T-cell (primary cell): ENCODE measurements at regions not wholly inside any gene's neighbourhood (a gene's known extent, or its start where the extent isn't known, plus 50 kb on each side); places are given as distances from the start of the nearest gene placed in this dataset.

Experiments
- ATAC-seq, 4 experiments: fragments of 200-7000 bp in 3 of 4; fragments of 150-1000 bp in 1 of 4; cut with Tn5 transposase; replicated peaks in 1 of 4; 1 replicate in 3 of 4; 2 replicates in 1 of 4; pipeline ENCODE4 v1.10.0; 2021; ENCODE audit warnings: moderate library complexity in 3 of 4, mild to moderate bottlenecking in 2 of 4, moderate number of reproducible peaks in 1 of 4
- CTCF ChIA-PET, 2 donors: fragments of 300-600 bp; sonication (Branson Sonifier 250); formaldehyde crosslinking; loops; one replicate each; lab custom pipeline; 2022; ENCODE audit warnings: antibody characterized with exemption in 2 of 2; lab: Charles Lee
- POLR2A ChIA-PET, 2 donors: fragments of 300-600 bp; sonication (Branson Sonifier 250); formaldehyde crosslinking; loops; one replicate each; lab custom pipeline; 2022; ENCODE audit warnings: antibody characterized with exemption in 2 of 2; lab: Charles Lee
- DNase-seq, 35 experiments: peaks; one replicate each; pipeline versions ENCODE4 v3.0.0 to v3.0.0-alpha.2; 2013 to 2023
- H3K27ac ChIP-seq: one replicate; pipeline ENCODE4 v1.5.1; 2013; ENCODE audit warnings: low read length
- H3K27me3 ChIP-seq, 2 experiments: replicated peaks in 1 of 2; 1 replicate in 1 of 2; 2 replicates in 1 of 2; pipeline versions ENCODE4 v1.6.1 to v1.7.0; 2013; ENCODE audit warnings: low read length in 1 of 2, mixed read lengths in 1 of 2; ENCODE audit not compliant: control insufficient read depth in 2 of 2, insufficient read depth in 2 of 2; ENCODE audit errors: extremely low read depth in 1 of 2
- H3K36me3 ChIP-seq, 2 donors: 1 replicate in 1 of 2; 2 replicates in 1 of 2; pipeline versions ENCODE4 v1.6.1 to v1.7.0; 2013; ENCODE audit warnings: low read length in 1 of 2; ENCODE audit not compliant: control insufficient read depth in 2 of 2, insufficient read depth in 1 of 2; ENCODE audit errors: extremely low read depth in 1 of 2
- H3K4me1 ChIP-seq, 2 experiments: 1 replicate in 1 of 2; 2 replicates in 1 of 2; pipeline versions ENCODE4 v1.6.1 to v1.7.0; 2013; ENCODE audit warnings: low read length in 2 of 2, mixed read lengths in 1 of 2; ENCODE audit not compliant: insufficient read depth in 2 of 2, control insufficient read depth in 1 of 2; ENCODE audit errors: extremely low read depth in 1 of 2
- H3K4me3 ChIP-seq, 2 donors: 1 replicate in 1 of 2; 2 replicates in 1 of 2; pipeline versions ENCODE4 v1.5.1 to v1.7.0; 2013; ENCODE audit warnings: mild to moderate bottlenecking in 2 of 2, low read length in 1 of 2, moderate library complexity in 1 of 2; ENCODE audit not compliant: control insufficient read depth in 1 of 2; ENCODE audit errors: extremely low read depth in 1 of 2
- H3K9me3 ChIP-seq: 2 replicates; pipeline ENCODE4 v1.7.0; 2013
- H3K27ac Mint-ChIP-seq, 2 donors: one replicate each; pipeline ENCODE4 v1.8.0; 2020 to 2021; ENCODE audit warnings: mild to moderate bottlenecking in 2 of 2, mixed read lengths in 2 of 2
- H3K27me3 Mint-ChIP-seq, 2 donors: one replicate each; pipeline ENCODE4 v1.8.0; 2021 to 2022; ENCODE audit warnings: mixed read lengths in 2 of 2
- H3K36me3 Mint-ChIP-seq: one replicate; pipeline ENCODE4 v1.8.0; 2021; ENCODE audit warnings: mixed read lengths
- H3K4me1 Mint-ChIP-seq, 3 donors: one replicate each; pipeline ENCODE4 v1.8.0; 2020 to 2022; ENCODE audit warnings: mixed read lengths in 3 of 3, mild to moderate bottlenecking in 1 of 3
- H3K4me3 Mint-ChIP-seq, 3 donors: one replicate each; pipeline ENCODE4 v1.8.0; 2020 to 2022; ENCODE audit warnings: mild to moderate bottlenecking in 3 of 3, mixed read lengths in 3 of 3, moderate library complexity in 3 of 3
- H3K9me3 Mint-ChIP-seq, 3 donors: one replicate each; pipeline ENCODE4 v1.8.0; 2020 to 2022; ENCODE audit warnings: mixed read lengths in 3 of 3
- WGBS: methylation state at CpG from one replicate; pipeline ENCODE4 v1.1.5; 2013; ENCODE audit warnings: missing lambda C conversion rate; ENCODE audit not compliant: insufficient coverage; 5-methylcytosine and 5-hydroxymethylcytosine counted together

DNA sequence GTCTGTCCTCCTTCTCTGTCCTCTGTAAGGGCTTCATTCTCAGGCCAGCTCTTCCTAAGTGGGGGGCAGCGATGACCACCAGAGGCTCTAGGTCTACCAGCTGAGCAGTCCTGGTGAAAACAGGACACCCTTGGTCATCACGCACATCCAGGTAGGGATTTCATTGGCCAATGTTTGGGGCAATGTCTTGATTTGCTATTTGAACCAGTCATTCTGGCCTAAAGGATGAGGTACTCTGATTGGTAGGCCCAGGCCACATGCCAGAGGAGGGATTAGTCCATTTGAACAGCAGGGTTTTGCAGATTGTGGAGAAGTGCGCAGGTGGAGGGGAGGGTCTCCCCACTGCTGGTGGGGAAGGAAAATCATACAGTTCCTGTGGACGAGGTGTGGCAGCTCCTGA, 57.3 kb downstream of the PLXNA1 start:
- Mint-ChIP-seq H3K9me3 (no peaks in the 10 kb centered on the region), H3K4me3 (no peak overlapping the region), H3K36me3 (no peaks in the 10 kb centered on the region), H3K27me3 (peaks cover 0 to 4% of the 10 kb centered on the region in 2 donors), H3K4me1 (no peaks in the 10 kb centered on the region), H3K27ac (no peak overlapping the region)
- Histone ChIP-seq H3K36me3 (no peaks in the 10 kb centered on the region), H3K27me3 (peaks cover 0 to 11% of the 10 kb centered on the region in 2 experiments), H3K4me1 (no peaks in the 10 kb centered on the region), H3K4me3 (no peak overlapping the region), H3K27ac (no peak overlapping the region), H3K9me3 (no peaks in the 10 kb centered on the region)
- POLR2A ChIA-PET = no interaction called here
- WGBS = 100% methylated on average over 2 of the region's 4 CpGs
- no peak for DNase-seq
- no peak for ATAC-seq
- CTCF ChIA-PET = no interaction called here

DNA sequence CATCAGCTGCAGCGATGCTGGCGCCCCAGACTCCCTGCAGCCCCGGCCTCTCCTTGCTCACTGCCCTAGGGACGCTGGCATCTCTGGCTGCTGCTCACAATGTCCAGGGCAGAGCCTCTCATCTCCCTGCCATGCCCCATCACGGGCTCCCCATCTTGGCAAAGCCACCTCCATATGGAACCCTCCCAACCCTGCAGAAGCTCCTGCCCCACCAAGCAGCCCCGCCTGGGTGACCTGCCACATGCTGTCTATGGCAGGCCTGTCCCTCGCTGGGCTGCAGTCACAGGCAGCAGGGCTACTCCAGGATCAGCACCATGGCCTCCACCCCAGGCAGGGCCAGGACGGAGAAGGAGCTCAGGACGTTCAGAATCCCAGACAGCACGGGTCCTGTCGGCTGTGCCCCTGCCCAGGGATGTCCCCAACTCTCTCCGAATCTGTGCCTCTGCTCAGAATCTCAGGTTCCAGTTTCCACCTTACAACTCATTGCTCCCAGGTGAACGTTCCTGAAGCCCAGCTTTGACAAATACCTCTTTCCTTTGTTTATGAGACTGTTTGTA, 58.4 kb downstream of the PLXNA1 start:
- DNase-seq (no peak), ATAC-seq (no peak)
- POLR2A ChIA-PET = no interaction called here
- Histone ChIP-seq H3K4me3 (no peak overlapping the region), H3K4me1 (no peaks in the 10 kb centered on the region), H3K27ac (no peak overlapping the region), H3K27me3 (peaks cover 0 to 11% of the 10 kb centered on the region in 2 experiments), H3K9me3 (no peaks in the 10 kb centered on the region), H3K36me3 (no peaks in the 10 kb centered on the region)
- WGBS = 91% methylated on average over 11 of the region's 13 CpGs
- Mint-ChIP-seq H3K9me3 (no peaks in the 10 kb centered on the region), H3K4me1 (no peaks in the 10 kb centered on the region), H3K36me3 (no peaks in the 10 kb centered on the region), H3K27me3 (peaks cover 0 to 4% of the 10 kb centered on the region in 2 donors), H3K4me3 (no peak overlapping the region), H3K27ac (no peak overlapping the region)
- CTCF ChIA-PET = no interaction called here

GRCh38 chr3:127041933-127042332, 59.0 kb downstream of the PLXNA1 start:
- H3K27ac Mint-ChIP-seq = no peak overlapping the region
- DNase-seq (no peak), ATAC-seq (no peak)
- H3K4me1 ChIP-seq = no peaks in the 10 kb centered on the region
- H3K9me3 ChIP-seq = no peaks in the 10 kb centered on the region
- H3K9me3 Mint-ChIP-seq = no peaks in the 10 kb centered on the region
- H3K27me3 ChIP-seq = peaks cover 0 to 11% of the 10 kb centered on the region in 2 experiments
- H3K27me3 Mint-ChIP-seq = peaks cover 0 to 4% of the 10 kb centered on the region in 2 donors
- no peaks in the 10 kb centered on the region for H3K36me3 ChIP-seq
- H3K4me3 ChIP-seq = no peak overlapping the region
- ChIA-PET CTCF (no interaction called here), POLR2A (no interaction called here)
- H3K4me3 Mint-ChIP-seq = no peak overlapping the region
- no peaks in the 10 kb centered on the region for H3K4me1 Mint-ChIP-seq
- H3K36me3 Mint-ChIP-seq = no peaks in the 10 kb centered on the region
- 85% methylated on average over 4 of the region's 8 CpGs for WGBS
- H3K27ac ChIP-seq = no peak overlapping the region

- H3K9me3 ChIP-seq = no peaks in the 10 kb centered on the region
- Mint-ChIP-seq H3K4me1 (no peaks in the 10 kb centered on the region), H3K27me3 (peaks cover 0 to 4% of the 10 kb centered on the region in 2 donors), H3K27ac (no peak overlapping the region), H3K4me3 (no peak overlapping the region), H3K9me3 (no peaks in the 10 kb centered on the region), H3K36me3 (no peaks in the 10 kb centered on the region)
- CTCF ChIA-PET = no interaction called here
- no peaks in the 10 kb centered on the region for H3K36me3 ChIP-seq
- no peaks in the 10 kb centered on the region for H3K4me1 ChIP-seq
- no peak for DNase-seq
- POLR2A ChIA-PET = no interaction called here
- H3K27ac ChIP-seq = no peak overlapping the region
- 62% methylated on average over 7 of the region's 12 CpGs for WGBS
- H3K27me3 ChIP-seq = peaks cover 0 to 11% of the 10 kb centered on the region in 2 experiments
- no peak overlapping the region for H3K4me3 ChIP-seq
- no peak for ATAC-seq
These were observed 59.7 kb downstream of the PLXNA1 start for GRCh38 chr3:127042634-127043033.

DNA sequence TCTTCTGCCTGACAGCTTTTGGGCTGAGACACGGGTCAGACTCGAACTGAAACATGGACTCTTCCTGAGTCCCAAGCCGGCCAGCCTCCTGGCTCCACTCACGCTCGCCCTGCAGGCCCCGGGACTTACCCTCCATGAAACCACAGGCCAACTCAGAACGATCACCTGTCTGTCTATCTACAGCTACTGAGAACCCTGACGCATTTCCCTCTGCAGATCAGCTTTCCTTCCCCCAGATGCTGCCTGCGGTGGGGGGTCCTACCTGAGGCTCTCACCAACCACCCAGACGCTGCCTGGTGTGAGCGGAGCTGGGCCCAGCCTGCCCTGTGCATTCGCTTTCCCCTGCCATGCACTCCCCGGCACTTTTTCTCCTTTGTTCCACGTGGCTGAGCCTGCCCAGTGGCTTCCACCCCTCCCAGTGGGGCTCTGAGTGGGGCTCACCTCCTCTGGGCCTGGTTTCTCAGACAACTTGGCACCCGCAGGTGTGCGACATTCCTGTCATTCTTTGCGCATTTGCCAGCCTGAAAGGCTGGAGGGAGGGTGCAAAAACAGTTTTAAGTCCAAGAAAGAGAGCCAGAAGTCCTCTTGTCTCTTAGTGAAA, 60.2 kb downstream of the PLXNA1 start:
- Histone ChIP-seq H3K4me1 (no peaks in the 10 kb centered on the region), H3K36me3 (no peaks in the 10 kb centered on the region), H3K27me3 (peaks cover 0 to 11% of the 10 kb centered on the region in 2 experiments), H3K27ac (no peak overlapping the region), H3K4me3 (no peak overlapping the region), H3K9me3 (no peaks in the 10 kb centered on the region)
- Mint-ChIP-seq H3K4me1 (no peaks in the 10 kb centered on the region), H3K27ac (no peak overlapping the region), H3K27me3 (peaks cover 2 to 4% of the 10 kb centered on the region in 2 donors), H3K36me3 (no peaks in the 10 kb centered on the region), H3K4me3 (no peak overlapping the region), H3K9me3 (no peaks in the 10 kb centered on the region)
- ChIA-PET CTCF (no interaction called here), POLR2A (no interaction called here)
- ATAC-seq = no peak
- DNase-seq = no peak
- 80% methylated on average over 17 of the region's 17 CpGs for WGBS

GRCh38 chr3:127043731-127044510, 61.0 kb downstream of the PLXNA1 start:
- no peak overlapping the region for H3K4me3 Mint-ChIP-seq
- H3K4me1 Mint-ChIP-seq = no peaks in the 10 kb centered on the region
- Histone ChIP-seq H3K36me3 (no peaks in the 10 kb centered on the region), H3K9me3 (no peaks in the 10 kb centered on the region), H3K27me3 (peaks cover 0 to 11% of the 10 kb centered on the region in 2 experiments), H3K4me3 (no peak overlapping the region), H3K27ac (no peak overlapping the region), H3K4me1 (no peaks in the 10 kb centered on the region)
- DNase-seq (no peak), ATAC-seq (no peak)
- WGBS = 70% methylated on average over 3 of the region's 7 CpGs
- H3K27me3 Mint-ChIP-seq = peaks cover 2 to 10% of the 10 kb centered on the region in 2 donors
- H3K36me3 Mint-ChIP-seq = no peaks in the 10 kb centered on the region
- H3K27ac Mint-ChIP-seq = no peak overlapping the region
- CTCF ChIA-PET = no interaction called here
- peaks cover 0 to 5% (median under 1%) of the 10 kb centered on the region in 3 donors for H3K9me3 Mint-ChIP-seq
- POLR2A ChIA-PET = no interaction called here
